Ovary (tissue), 7 donors: ENCODE measurements at regions not wholly inside any gene's neighbourhood (a gene's known extent, or its start where the extent isn't known, plus 50 kb on each side); places are given as distances from the start of the nearest gene placed in this dataset.

ENCODE experiments used
- DNase-seq, 5 donors: peaks; one replicate each; pipeline ENCODE4 v3.0.0-alpha.2; 2019 to 2020
- H3K27ac ChIP-seq, 2 donors: fragments of 200-600 bp; one replicate each; pipeline versions ENCODE4 v1.5.1 to v1.8.0; 2019 to 2022
- H3K27me3 ChIP-seq: fragments of 200-600 bp; one replicate; pipeline ENCODE4 v1.8.0; 2022
- H3K36me3 ChIP-seq: fragments of 200-600 bp; sonication (generic); one replicate; pipeline ENCODE4 v1.5.1; 2019
- H3K4me1 ChIP-seq: one replicate; pipeline ENCODE4 v1.8.1; 2013; ENCODE audit warnings: mild to moderate bottlenecking, moderate library complexity; ENCODE audit not compliant: insufficient read depth
- H3K4me3 ChIP-seq: fragments of 200-600 bp; sonication (generic); one replicate; pipeline ENCODE4 v1.5.1; 2017
- H3K9me3 ChIP-seq, 2 donors: fragments of 200-600 bp in 1 of 2; sonication (generic) in 1 of 2; one replicate each; pipeline versions ENCODE4 v1.5.1 to v1.8.1; 2013 to 2019; ENCODE audit warnings: mild to moderate bottlenecking in 1 of 2, moderate library complexity in 1 of 2
- CTCF ChIP-seq, 3 donors: fragments of 450-650 bp in 2 of 3; fragments of 200-600 bp in 1 of 3; IDR thresholded peaks; one replicate each; pipeline versions ENCODE4 v1.5.1 to v1.8.0; 2016 to 2022; ENCODE audit warnings: antibody characterized with exemption in 3 of 3, mild to moderate bottlenecking in 1 of 3
- EP300 ChIP-seq: sonication (generic); formaldehyde crosslinking; IDR thresholded peaks from one replicate; pipeline ENCODE4 v1.6.1; 2017; ENCODE audit warnings: antibody characterized with exemption
- POLR2A ChIP-seq: fragments of 450-650 bp; IDR thresholded peaks from one replicate; pipeline ENCODE4 v1.6.1; 2017; ENCODE audit warnings: antibody characterized with exemption, mild to moderate bottlenecking, moderate library complexity
- WGBS, 3 donors: extraction: QIAGEN DNeasy Blood & Tissue Kit in 1 of 3; methylation state at CpG; one replicate each; pipeline versions ENCODE4 v1.1.5 to v1.1.7; 2013 to 2017; 5-methylcytosine and 5-hydroxymethylcytosine counted together
- intact Hi-C, 4 donors: fragments of 100-400 bp; cut with DNase I; formaldehyde crosslinking; loops; one replicate each; pipeline versions ENCODE4 v1.11.0 to v1.15.1; 2022 to 2023
- donor health status: DM: no; HTN: no; CAD: no; lungs with moderate emphysema.
- donor health status: DM: no; HTN: no; CAD: no.
- donor health status: Bipolar disorder and iron deficiency.
- donor health status: DM: no; HTN: no; CAD: no.
- donor health status: DM: yes; HTN: yes; CAD: no.

GRCh38 chr5:167263185-167263584 lies 1028.3 kb upstream of the WWC1 start:
- DNase-seq: no peak
- H3K4me1 ChIP-seq: no peaks in the 10 kb centered on the region
- TF ChIP-seq CTCF (IDR thresholded peaks at IDR 0.05): no peak
- no peak for TF ChIP-seq POLR2A
- TF ChIP-seq EP300: no peak
- H3K27me3 ChIP-seq: no peaks in the 10 kb centered on the region
- no peaks in the 10 kb centered on the region for H3K9me3 ChIP-seq
- no peaks in the 10 kb centered on the region for H3K36me3 ChIP-seq
- WGBS, 3 donors: 11 to 29% (median 12%) methylated on average over 4 of the region's 4 CpGs
- intact Hi-C loops: no loop called here
- H3K27ac ChIP-seq: no peak overlapping the region
- no peak overlapping the region for H3K4me3 ChIP-seq

- Histone ChIP-seq H3K27ac (no peak overlapping the region), H3K36me3 (no peaks in the 10 kb centered on the region), H3K27me3 (no peaks in the 10 kb centered on the region), H3K4me1 (no peaks in the 10 kb centered on the region), H3K9me3 (no peaks in the 10 kb centered on the region), H3K4me3 (no peak overlapping the region)
- intact Hi-C loops: no loop called here
- DNase-seq: no peak
- 83 to 91% (median 88%) methylated on average over 7 of the region's 7 CpGs for WGBS, 3 donors
- TF ChIP-seq POLR2A (no peak), EP300 (no peak), CTCF (IDR thresholded peaks at IDR 0.05) (no peak)
Observed at GRCh38 chr5:167264348-167264747, 1027.1 kb upstream of the WWC1 start.

- Histone ChIP-seq H3K4me1 (no peaks in the 10 kb centered on the region), H3K9me3 (no peaks in the 10 kb centered on the region), H3K27me3 (no peaks in the 10 kb centered on the region), H3K27ac (no peak overlapping the region), H3K4me3 (no peak overlapping the region), H3K36me3 (no peaks in the 10 kb centered on the region)
- intact Hi-C loops: no loop called here
- TF ChIP-seq POLR2A: no peak
- TF ChIP-seq EP300: no peak
- TF ChIP-seq CTCF (IDR thresholded peaks at IDR 0.05): no peak
- no peak for DNase-seq
Observed at GRCh38 chr5:167268337-167268736, 1023.1 kb upstream of the WWC1 start.

- H3K9me3 ChIP-seq: no peaks in the 10 kb centered on the region
- H3K27ac ChIP-seq: no peak overlapping the region
- no peak overlapping the region for H3K4me3 ChIP-seq
- intact Hi-C loops: no loop called here
- H3K36me3 ChIP-seq: no peaks in the 10 kb centered on the region
- TF ChIP-seq POLR2A (no peak), CTCF (IDR thresholded peaks at IDR 0.05) (no peak), EP300 (no peak)
- H3K27me3 ChIP-seq: no peaks in the 10 kb centered on the region
- DNase-seq: no peak
- no peaks in the 10 kb centered on the region for H3K4me1 ChIP-seq
- 33 to 44% (median 34%) methylated on average over 3 of the region's 3 CpGs for WGBS, 3 donors
Observed at GRCh38 chr5:167269146-167269545, 1022.3 kb upstream of the WWC1 start.

- 91 to 94% (median 91%) methylated on average over 3 of the region's 3 CpGs for WGBS, 3 donors
- no peaks in the 10 kb centered on the region for H3K36me3 ChIP-seq
- no peak overlapping the region for H3K4me3 ChIP-seq
- H3K27me3 ChIP-seq: no peaks in the 10 kb centered on the region
- intact Hi-C loops: no loop called here
- no peaks in the 10 kb centered on the region for H3K9me3 ChIP-seq
- TF ChIP-seq CTCF (IDR thresholded peaks at IDR 0.05) (no peak), EP300 (no peak), POLR2A (no peak)
- H3K27ac ChIP-seq: no peak overlapping the region
- no peak for DNase-seq
- H3K4me1 ChIP-seq: no peaks in the 10 kb centered on the region
Observed at GRCh38 chr5:167271081-167271480, 1020.4 kb upstream of the WWC1 start.
